ENCODE measurements at regions not wholly inside any gene's neighbourhood (a gene's known extent, or its start where the extent isn't known, plus 50 kb on each side); places are given as distances from the start of the nearest gene placed in this dataset.
"Not testable (repeated sequence)": the region's sequence is repeated elsewhere in the genome, so short reads cannot be mapped to it uniquely, and the experiment has no call there.

DNA sequence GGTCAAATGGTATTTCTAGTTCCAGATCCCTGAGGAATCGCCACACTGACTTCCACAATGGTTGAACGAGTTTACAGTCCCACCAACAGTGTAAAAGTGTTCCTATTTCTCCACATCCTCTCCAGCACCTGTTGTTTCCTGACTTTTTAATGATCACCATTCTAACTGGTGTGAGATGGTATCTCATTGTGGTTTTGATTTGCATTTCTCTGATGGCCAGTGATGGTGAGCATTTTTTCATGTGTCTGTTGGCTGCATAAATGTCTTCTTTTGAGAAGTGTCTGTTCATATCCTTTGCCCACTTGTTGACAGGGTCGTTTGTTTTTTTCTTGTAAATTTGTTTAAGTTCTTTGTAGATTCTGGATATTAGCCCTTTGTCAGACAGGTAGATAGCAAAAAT is 269.9 kb upstream of the NREP start:
- DNase-seq = not testable (repeated sequence)

DNA sequence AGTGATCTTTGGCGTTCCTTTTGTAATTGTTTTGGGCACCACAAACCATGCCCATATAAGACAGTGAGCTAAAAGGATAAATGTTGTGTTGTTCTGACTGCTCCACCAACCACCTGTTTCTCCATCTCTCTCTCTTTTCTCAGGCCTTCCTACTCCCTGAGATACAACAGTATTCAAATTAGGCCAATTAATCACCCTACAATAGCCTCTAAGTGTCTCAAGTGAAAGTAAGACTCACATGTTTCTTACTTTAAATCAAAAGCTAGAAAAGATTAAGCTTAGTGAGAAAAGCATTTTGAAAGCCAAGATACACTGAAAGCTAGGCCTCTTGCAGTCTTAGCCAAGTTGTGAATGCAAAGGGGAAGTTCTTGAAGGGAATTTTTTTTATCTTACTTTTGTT is 268.8 kb upstream of the NREP start:
- DNase-seq = no peak

- DNase-seq = no peak
Observed at GRCh38 chr5:112024769-112025168, 267.8 kb upstream of the NREP start.

- DNase-seq = no peak
Observed at GRCh38 chr5:112024221-112024620, 267.2 kb upstream of the NREP start.

- DNase-seq = no peak
Observed at GRCh38 chr5:112023766-112024165, 266.8 kb upstream of the NREP start.

DNA sequence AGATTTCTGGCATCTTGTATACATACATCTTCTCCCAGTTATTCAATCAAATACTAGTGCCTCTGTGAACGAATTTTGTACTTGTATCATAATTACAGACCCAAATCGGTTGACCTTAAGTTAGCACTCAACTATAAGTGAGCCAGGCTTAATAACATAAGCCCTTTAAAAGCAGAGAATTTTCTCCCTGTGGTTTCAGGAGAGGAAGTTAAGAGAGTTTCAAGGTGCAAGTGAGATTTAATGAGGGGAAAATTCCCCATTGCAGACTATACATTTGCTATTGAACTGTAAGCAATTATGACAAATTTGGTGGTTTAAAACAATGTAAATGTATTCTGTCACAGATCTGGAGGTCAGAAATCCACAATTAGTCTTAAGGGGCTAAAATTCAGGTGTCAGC is 261.9 kb upstream of the NREP start:
- no peak for DNase-seq

GRCh38 chr5:112016980-112017379 is 260.0 kb upstream of the NREP start:
- no peak for DNase-seq

DNA sequence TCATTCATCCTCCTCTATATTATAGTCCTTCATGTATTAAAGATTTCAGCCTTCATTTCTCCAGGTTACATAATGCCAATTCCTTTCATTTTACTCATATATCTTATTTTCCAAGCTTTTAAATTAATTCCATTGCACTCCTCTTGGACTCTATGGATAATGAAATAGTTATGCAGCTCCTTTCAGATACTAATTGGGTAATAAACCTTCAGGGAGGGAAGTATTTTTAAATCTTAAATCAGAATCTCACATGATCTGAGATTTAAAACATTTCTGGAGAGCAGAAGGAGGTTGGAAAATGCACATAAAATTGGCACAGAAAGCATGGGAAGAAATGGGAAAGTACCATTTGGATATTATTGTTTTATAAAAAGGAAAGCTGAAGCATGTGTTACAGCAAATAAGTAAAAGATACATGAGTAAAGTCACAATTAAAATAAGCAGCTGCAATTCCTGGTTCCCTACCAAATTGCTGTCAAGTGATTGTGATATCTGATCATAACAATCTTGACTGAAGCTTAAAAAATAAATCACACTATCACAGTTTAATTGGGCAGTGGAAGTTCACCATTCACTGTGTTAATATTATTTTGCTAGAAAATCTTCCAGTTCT is 257.9 kb upstream of the NREP start:
- no peak for DNase-seq

DNA sequence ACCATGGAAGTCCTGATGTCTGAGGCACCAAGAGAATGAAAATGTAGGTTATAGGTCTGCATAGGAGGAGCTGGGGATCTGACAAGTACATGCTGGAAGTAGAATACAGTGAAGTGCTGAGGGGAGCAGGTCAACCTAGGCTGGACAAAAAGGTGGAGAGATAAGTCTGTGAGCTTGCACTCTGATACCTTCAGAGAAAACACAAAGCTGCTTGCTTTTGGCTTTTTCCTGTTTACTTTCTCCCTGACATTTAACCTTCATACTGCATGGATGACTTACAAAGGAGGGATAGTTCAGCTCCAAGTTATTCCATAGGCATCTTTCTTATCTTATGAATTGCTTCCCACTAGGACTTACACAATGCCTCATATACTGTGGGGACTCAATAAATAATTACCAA is 256.7 kb upstream of the NREP start:
- DNase-seq = no peak

GRCh38 chr5:112012104-112012503 is 255.1 kb upstream of the NREP start:
- no peak for DNase-seq

DNA sequence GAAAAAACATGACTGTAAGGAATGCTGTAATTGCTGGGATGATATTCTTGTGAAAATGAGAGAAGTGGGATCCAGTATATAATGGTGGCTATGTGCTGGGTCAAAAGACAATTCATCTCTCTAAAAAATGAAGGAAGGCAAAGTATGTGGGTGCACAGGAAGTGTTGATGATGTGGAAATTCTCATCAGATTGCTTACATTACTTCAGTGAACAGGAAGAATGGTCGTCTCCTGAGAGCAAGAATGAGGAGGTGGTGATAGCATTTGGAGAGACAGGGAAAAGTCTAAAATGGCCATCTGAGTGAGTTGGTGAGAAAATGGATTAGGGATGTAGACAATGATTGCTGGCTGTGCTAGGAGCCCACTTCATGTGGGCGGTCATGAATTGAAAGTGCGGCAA is 253.5 kb upstream of the NREP start:
- no peak for DNase-seq

DNA sequence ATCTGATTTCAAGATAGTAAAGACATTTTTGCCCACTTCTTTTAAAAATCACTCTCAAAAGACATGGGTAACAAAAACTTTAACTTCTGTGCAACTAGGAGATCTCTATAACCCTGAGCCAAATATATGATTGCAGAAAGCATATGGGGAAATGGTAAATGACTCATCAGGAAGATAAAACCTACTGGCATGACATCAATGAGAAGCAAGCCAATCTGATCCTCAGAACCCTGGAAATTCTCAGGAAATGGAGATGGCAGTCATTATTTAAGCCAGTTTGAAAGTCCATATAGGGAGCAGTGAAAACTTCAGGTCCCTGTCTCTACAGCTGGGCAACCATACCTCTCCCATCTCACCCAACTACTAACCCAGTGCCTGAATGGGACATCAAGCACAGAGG is 249.7 kb upstream of the NREP start:
- no peak for DNase-seq

GRCh38 chr5:112005623-112005930 is 248.6 kb upstream of the NREP start:
- DNase-seq = no peak

GRCh38 chr5:112004867-112005622 is 248.1 kb upstream of the NREP start:
- no peak for DNase-seq

DNA sequence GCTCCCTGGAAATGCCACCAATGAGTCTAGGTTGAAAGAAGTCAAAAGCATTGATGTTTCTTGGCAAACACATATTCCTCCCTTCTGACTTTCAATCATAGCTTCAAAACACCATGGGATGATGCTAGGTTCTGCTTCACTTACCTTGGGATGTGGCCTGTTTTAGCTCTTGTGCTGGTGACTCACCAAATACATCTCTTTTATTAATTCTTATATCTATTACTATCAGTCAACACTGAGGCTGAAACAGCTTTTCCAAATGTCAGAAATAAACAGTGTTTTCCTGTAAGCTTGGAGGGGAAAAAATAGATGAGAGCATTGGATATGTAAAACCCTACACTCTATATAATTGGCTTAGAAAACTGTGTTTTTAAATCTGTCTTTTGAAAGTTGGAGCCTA is 245.4 kb upstream of the NREP start:
- peak in 1 of 56 donors; percentile 0 for DNase-seq

GRCh38 chr5:111999286-111999685 is 242.3 kb upstream of the NREP start:
- no peak for DNase-seq

GRCh38 chr5:111998871-111999270 is 241.9 kb upstream of the NREP start:
- no peak for DNase-seq

GRCh38 chr5:111997711-111998110 is 240.7 kb upstream of the NREP start:
- no peak for DNase-seq

GRCh38 chr5:111997308-111997707 is 240.3 kb upstream of the NREP start:
- no peak for DNase-seq

GRCh38 chr5:111996574-111996973 is 239.6 kb upstream of the NREP start:
- DNase-seq = no peak

DNA sequence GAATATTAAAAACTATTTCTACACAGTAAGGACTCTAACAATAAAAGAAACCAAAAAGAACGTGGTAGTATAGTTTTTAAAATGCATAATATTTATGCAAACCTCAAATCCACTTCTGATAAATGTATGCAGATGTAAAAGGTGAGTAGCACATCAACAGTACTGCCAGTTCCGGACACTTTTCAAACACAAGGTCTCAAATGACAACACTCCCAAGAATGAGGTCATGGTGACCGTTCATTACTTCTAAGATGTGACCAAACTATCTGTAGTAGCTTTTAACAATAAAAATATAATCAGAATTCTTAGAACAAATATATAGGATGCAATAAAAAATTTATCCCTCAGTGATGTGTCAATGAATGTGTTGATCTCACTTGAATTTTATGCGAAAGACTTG is 238.7 kb upstream of the NREP start:
- no peak for DNase-seq

DNA sequence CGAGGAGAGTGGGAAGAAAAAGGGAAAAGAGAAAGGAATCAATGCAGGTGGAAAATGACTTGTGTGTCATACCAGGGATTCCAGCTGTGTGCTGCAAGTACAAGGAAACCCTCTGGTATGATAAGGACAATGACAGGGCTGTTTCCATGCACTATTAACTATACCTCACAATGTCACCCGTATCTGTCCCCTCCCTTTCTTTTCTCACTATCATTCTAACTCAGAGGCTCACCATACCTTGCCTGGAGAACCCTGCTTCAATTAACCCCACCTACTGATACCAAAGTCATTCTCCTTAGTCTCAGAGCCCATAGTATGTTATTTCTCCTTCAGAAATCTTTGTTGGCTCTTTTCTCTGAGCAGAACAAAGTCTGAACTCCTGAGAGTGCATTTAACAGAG is 236.2 kb upstream of the NREP start:
- DNase-seq = no peak

DNA sequence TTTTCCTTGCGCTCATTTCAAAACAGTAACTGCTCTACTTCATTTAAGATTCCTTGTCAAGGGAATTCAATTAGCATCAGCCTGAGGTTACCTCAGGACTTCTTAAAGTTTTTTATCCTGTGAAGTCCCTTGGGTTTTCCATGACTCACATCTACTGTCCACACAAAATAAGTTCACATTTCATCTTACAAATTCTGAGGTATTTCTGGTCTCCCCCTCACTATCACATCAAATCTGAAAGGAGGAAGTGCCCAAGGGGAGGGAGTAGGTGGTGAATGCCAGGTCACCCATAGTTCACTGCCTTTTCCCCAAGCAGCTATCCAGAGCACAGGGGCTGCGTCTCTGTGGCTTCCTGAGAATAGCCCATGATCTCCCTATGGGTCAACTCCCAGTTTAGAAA is 227.1 kb upstream of the NREP start:
- DNase-seq = no peak

DNA sequence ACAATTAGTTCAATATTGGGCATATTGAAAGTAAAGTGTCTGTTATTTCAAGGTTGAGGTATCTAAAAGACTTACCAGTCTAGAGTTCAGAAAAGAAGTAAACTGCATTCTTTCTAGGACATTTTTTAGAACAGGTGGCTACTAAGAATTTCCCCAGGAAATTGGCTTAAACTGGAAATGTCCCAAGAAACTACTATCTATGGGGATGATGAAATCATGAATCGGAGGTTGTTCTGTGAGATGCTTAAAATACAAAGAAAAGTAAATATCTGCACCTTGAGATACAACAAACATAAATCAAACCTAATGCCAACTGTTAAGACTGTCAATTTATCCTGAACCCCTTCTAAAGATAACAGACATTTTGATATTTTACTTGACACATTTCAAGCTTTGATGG is 226.5 kb upstream of the NREP start:
- no peak for DNase-seq

Data from amygdala (tissue), 56 donors.